ENCODE measurements at regions not wholly inside any gene's neighbourhood (a gene's known extent, or its start where the extent isn't known, plus 50 kb on each side); places are given as distances from the start of the nearest gene placed in this dataset.

GRCh38 chr7:26005683-26006410 lies 146.2 kb upstream of the NFE2L3 start:
- Histone ChIP-seq H3K9me2 (ENCODE audit: insufficient read depth) (no peaks in the 10 kb centered on the region), H4K20me1 (ENCODE audit: insufficient read depth) (no peaks in the 10 kb centered on the region), H3K9me3 (ENCODE audit: control insufficient read depth in 1 of 2, insufficient read depth in 1 of 2, low read depth in 1 of 2, low read length in 2 of 2) (no peaks in the 10 kb centered on the region), H3K36me3 (ENCODE audit: control insufficient read depth in 1 of 2, insufficient read depth in 2 of 2, low read length in 2 of 2) (no peaks in the 10 kb centered on the region), H2AFZ (ENCODE audit: low read depth, low read length, poor library complexity, severe bottlenecking) (no peak overlapping the region), H3K79me2 (ENCODE audit: insufficient read depth, low read length) (no peaks in the 10 kb centered on the region), H3K27ac (ENCODE audit: low read depth, low read length) (no peak overlapping the region), H3K4me3 (replicated peaks in 1 of 2; ENCODE audit: low read depth in 1 of 2, low read length in 2 of 2) (no peak overlapping the region), H3K9ac (ENCODE audit: low read length) (no peak overlapping the region), H3K27me3 (ENCODE audit: insufficient read depth, low read length) (no peaks in the 10 kb centered on the region), H3K4me1 (ENCODE audit: control insufficient read depth in 1 of 2, insufficient read depth in 2 of 2, low read length in 2 of 2) (no peaks in the 10 kb centered on the region), H3K4me2 (ENCODE audit: low read length) (no peak overlapping the region)
- no peak for TF ChIP-seq EGR1 (IDR thresholded peaks at IDR 0.05; ENCODE audit: low read depth)
- TF ChIP-seq, protein P1, sequence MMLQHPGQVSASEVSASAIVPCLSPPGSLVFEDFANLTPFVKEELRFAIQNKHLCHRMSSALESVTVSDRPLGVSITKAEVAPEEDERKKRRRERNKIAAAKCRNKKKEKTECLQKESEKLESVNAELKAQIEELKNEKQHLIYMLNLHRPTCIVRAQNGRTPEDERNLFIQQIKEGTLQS (IDR thresholded peaks at IDR 0.05) = no peak
- no peak for TF ChIP-seq ZNF274 (IDR thresholded peaks at IDR 0.05; ENCODE audit: low read depth, low read length)
- no peak for TF ChIP-seq REST (IDR thresholded peaks at IDR 0.05; ENCODE audit: low read depth)
- TF ChIP-seq POLR2A (IDR thresholded peaks at IDR 0.05; ENCODE audit: borderline replicate concordance, extremely low read depth, insufficient read depth, insufficient read length) = no peak
- TF ChIP-seq SRF (IDR thresholded peaks at IDR 0.05; ENCODE audit: low read depth) = no peak
- no peak for TF ChIP-seq YY1 (IDR thresholded peaks at IDR 0.05; ENCODE audit: extremely low read depth, insufficient replicate concordance, low read depth, low read length)
- TF ChIP-seq RAD21 (IDR thresholded peaks at IDR 0.05; ENCODE audit: low read depth) = no peak
- no peak for TF ChIP-seq MAX (IDR thresholded peaks at IDR 0.05)
- no peak for TF ChIP-seq ZFX (IDR thresholded peaks at IDR 0.05)
- no peak for TF ChIP-seq ELF1 (IDR thresholded peaks at IDR 0.05; ENCODE audit: borderline replicate concordance, low read depth)
- no peak for TF ChIP-seq JUND (IDR thresholded peaks at IDR 0.05)
- TF ChIP-seq FOSL1 (IDR thresholded peaks at IDR 0.05; ENCODE audit: low read depth) = no peak
- TF ChIP-seq, protein P2, sequence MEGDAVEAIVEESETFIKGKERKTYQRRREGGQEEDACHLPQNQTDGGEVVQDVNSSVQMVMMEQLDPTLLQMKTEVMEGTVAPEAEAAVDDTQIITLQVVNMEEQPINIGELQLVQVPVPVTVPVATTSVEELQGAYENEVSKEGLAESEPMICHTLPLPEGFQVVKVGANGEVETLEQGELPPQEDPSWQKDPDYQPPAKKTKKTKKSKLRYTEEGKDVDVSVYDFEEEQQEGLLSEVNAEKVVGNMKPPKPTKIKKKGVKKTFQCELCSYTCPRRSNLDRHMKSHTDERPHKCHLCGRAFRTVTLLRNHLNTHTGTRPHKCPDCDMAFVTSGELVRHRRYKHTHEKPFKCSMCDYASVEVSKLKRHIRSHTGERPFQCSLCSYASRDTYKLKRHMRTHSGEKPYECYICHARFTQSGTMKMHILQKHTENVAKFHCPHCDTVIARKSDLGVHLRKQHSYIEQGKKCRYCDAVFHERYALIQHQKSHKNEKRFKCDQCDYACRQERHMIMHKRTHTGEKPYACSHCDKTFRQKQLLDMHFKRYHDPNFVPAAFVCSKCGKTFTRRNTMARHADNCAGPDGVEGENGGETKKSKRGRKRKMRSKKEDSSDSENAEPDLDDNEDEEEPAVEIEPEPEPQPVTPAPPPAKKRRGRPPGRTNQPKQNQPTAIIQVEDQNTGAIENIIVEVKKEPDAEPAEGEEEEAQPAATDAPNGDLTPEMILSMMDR (IDR thresholded peaks at IDR 0.05 in 2 of 3, conservative IDR thresholded peaks at IDR 0.05 in 1 of 3; ENCODE audit: borderline replicate concordance in 1 of 3, insufficient read depth in 1 of 3, low read depth in 2 of 3, low read length in 2 of 3) = no peak
- TF ChIP-seq TCF7L2 (IDR thresholded peaks at IDR 0.05; ENCODE audit: borderline replicate concordance, extremely low read depth, insufficient read depth, insufficient read length) = no peak
- TF ChIP-seq EZH2 (IDR thresholded peaks at IDR 0.05) = no peak
- TF ChIP-seq ZBTB33 (IDR thresholded peaks at IDR 0.05; ENCODE audit: extremely low read depth, insufficient replicate concordance, low read length) = no peak
- no peak for TF ChIP-seq POLR2AphosphoS5 (IDR thresholded peaks at IDR 0.05; ENCODE audit: low read depth, low read length)
- TF ChIP-seq SIN3A (IDR thresholded peaks at IDR 0.05; ENCODE audit: low read depth) = no peak
- BruUV-seq (replicated peaks) = no TSS peak
- DNase-seq (ENCODE audit: low read depth, low spot score) (no peak), ATAC-seq (no peak)
- RAD21 ChIA-PET (ENCODE audit: low non-redundant PET in 1 of 2, low total read pairs in 2 of 2, uncharacterized antibody in 2 of 2, unreplicated experiment in 2 of 2) = no interaction called here
- POLR2A ChIA-PET = no interaction called here
- CTCF ChIA-PET = no interaction called here
- intact Hi-C loops (cut with micrococcal nuclease) = no loop called here

Data from HCT116 (cell line).